Panc1 (cell line): ENCODE measurements at regions not wholly inside any gene's neighbourhood (a gene's known extent, or its start where the extent isn't known, plus 50 kb on each side); places are given as distances from the start of the nearest gene placed in this dataset.

ENCODE experiments used
- ATAC-seq: fragments of 200-7000 bp; cut with Tn5 transposase; 2 replicates; pipeline ENCODE4 v1.9.1; 2020; ENCODE audit warnings: mild to moderate bottlenecking, moderate library complexity
- BruUV-seq: library from RNA; stranded (reverse); fragments of 400-500 nt; replicated peaks from 2 replicates; lab custom pipeline; 2021; lab: Mats Ljungman, UMichigan
- CTCF ChIA-PET: fragments of 300-600 bp; sonication (Branson Sonifier 250); formaldehyde crosslinking; loops from one replicate; lab custom pipeline; 2022; ENCODE audit warnings: antibody characterized with exemption; lab: Charles Lee
- POLR2A ChIA-PET: fragments of 300-600 bp; sonication (Branson Sonifier 250); formaldehyde crosslinking; loops from one replicate; lab custom pipeline; 2022; ENCODE audit warnings: antibody characterized with exemption; lab: Charles Lee
- DNase-seq: peaks from one replicate; pipeline ENCODE4 v3.0.0-alpha.2; 2010; ENCODE audit warnings: low read depth, low spot score
- H3K27ac ChIP-seq: 2 replicates; pipeline ENCODE4 v1.5.1; 2011; ENCODE audit warnings: mild to moderate bottlenecking, low read length, inconsistent platforms
- H3K27me3 ChIP-seq: fragments of 200-500 bp; sonication (Bioruptor generic); 2 replicates; pipeline ENCODE4 v1.6.0; 2014; ENCODE audit warnings: low read length, inconsistent platforms; ENCODE audit not compliant: control insufficient read depth, insufficient read depth
- H3K36me3 ChIP-seq: fragments of 200-500 bp; sonication (Bioruptor generic); 2 replicates; pipeline ENCODE4 v1.5.1; 2014; ENCODE audit warnings: inconsistent platforms, mild to moderate bottlenecking, low read length, moderate library complexity; ENCODE audit not compliant: control insufficient read depth, insufficient read depth
- H3K4me1 ChIP-seq: 2 replicates; pipeline ENCODE4 v1.5.1; 2011; ENCODE audit warnings: inconsistent platforms, mild to moderate bottlenecking, low read length, moderate library complexity; ENCODE audit not compliant: control insufficient read depth, insufficient read depth
- H3K4me3 ChIP-seq, 2 experiments: 2 replicates each; pipeline ENCODE4 v1.5.1; 2011 to 2012; ENCODE audit warnings: low read depth in 2 of 2, low read length in 2 of 2, mild to moderate bottlenecking in 2 of 2, inconsistent platforms in 1 of 2, moderate library complexity in 1 of 2
- H3K9me3 ChIP-seq: fragments of 200-500 bp; sonication (Bioruptor generic); 2 replicates; pipeline ENCODE4 v1.5.1; 2014; ENCODE audit warnings: low read depth, mild to moderate bottlenecking, inconsistent platforms, low read length, moderate library complexity; ENCODE audit not compliant: control insufficient read depth, insufficient read depth
- CTCF ChIP-seq: fragments of 450-650 bp; IDR thresholded peaks from 2 replicates; pipeline ENCODE4 v1.5.1; 2017; ENCODE audit warnings: mild to moderate bottlenecking
- POLR2AphosphoS5 ChIP-seq: IDR thresholded peaks from 2 replicates; pipeline ENCODE4 v1.6.1; 2012; ENCODE audit warnings: mild to moderate bottlenecking, low read depth, low read length, moderate library complexity
- REST ChIP-seq, 2 experiments: IDR thresholded peaks; 2 replicates each; pipeline ENCODE4 v1.6.1; 2011 to 2012; ENCODE audit warnings: low read depth in 2 of 2, control low read depth in 1 of 2, low read length in 1 of 2, mild to moderate bottlenecking in 1 of 2, moderate library complexity in 1 of 2; ENCODE audit not compliant: insufficient read depth in 1 of 2
- SIN3A ChIP-seq: IDR thresholded peaks from 2 replicates; pipeline ENCODE4 v1.6.1; 2012; ENCODE audit warnings: low read depth, mild to moderate bottlenecking, low read length, moderate library complexity, borderline replicate concordance; ENCODE audit not compliant: insufficient read depth
- TCF7L2 ChIP-seq: IDR thresholded peaks from 2 replicates; pipeline ENCODE4 v1.6.1; 2011; ENCODE audit warnings: mild to moderate bottlenecking, low read depth, low read length, inconsistent platforms
- in situ Hi-C: cut with HindIII; loops from 2 replicates; pipeline ENCODE4 v1.10.0; 2016; ENCODE audit warnings: low sequenced_read_pairs, low pct_unique_long_range_greater_than_20kb
- intact Hi-C: fragments of 100-400 bp; cut with micrococcal nuclease; formaldehyde crosslinking; loops from one replicate; pipeline ENCODE4 v1.10.0; 2022; ENCODE audit not compliant: unreplicated experiment

- H3K4me1 ChIP-seq, result no peaks in the 10 kb centered on the region
- H3K27me3 ChIP-seq, result no peaks in the 10 kb centered on the region
- no peak for DNase-seq
- no peak overlapping the region for H3K4me3 ChIP-seq
- ChIA-PET CTCF (no interaction called here), POLR2A (no interaction called here)
- TF ChIP-seq CTCF, result no peak
- TF ChIP-seq TCF7L2, result no peak
- TF ChIP-seq SIN3A, result no peak
- no peak for TF ChIP-seq REST (IDR thresholded peaks at IDR 0.05; ENCODE audit: insufficient read depth in 1 of 2, low read depth in 2 of 2, low read length in 1 of 2)
- no peak for TF ChIP-seq POLR2AphosphoS5
- H3K9me3 ChIP-seq, result 0 out of 2 replicates have a peak, but pooled peaks cover 4% of the 10 kb centered on the region
- no TSS peak for BruUV-seq
- H3K27ac ChIP-seq, result no peak overlapping the region
- H3K36me3 ChIP-seq, result no peaks in the 10 kb centered on the region
- in situ Hi-C loops, result no loop called here
- no peak for ATAC-seq
- intact Hi-C loops, result no loop called here
Measured at GRCh38 chr11:97717922-97718321, 1302.8 kb upstream of the CNTN5 start.

GRCh38 chr11:97722065-97722464, 1298.7 kb upstream of the CNTN5 start:
- no peak for ATAC-seq
- in situ Hi-C loops (no loop called here), intact Hi-C loops (no loop called here)
- no peak for TF ChIP-seq POLR2AphosphoS5
- POLR2A ChIA-PET, result no interaction called here
- CTCF ChIA-PET, result no interaction called here
- no peaks in the 10 kb centered on the region for H3K4me1 ChIP-seq
- H3K9me3 ChIP-seq, result 0 out of 2 replicates have a peak, but pooled peaks cover 4% of the 10 kb centered on the region
- no peak overlapping the region for H3K27ac ChIP-seq
- no peak for DNase-seq
- no peaks in the 10 kb centered on the region for H3K36me3 ChIP-seq
- no TSS peak for BruUV-seq
- H3K27me3 ChIP-seq, result no peaks in the 10 kb centered on the region
- H3K4me3 ChIP-seq, result no peak overlapping the region

- intact Hi-C loops, result no loop called here
- BruUV-seq, result no TSS peak
- in situ Hi-C loops, result no loop called here
- CTCF ChIA-PET, result no interaction called here
- Histone ChIP-seq H3K4me3 (no peak overlapping the region), H3K36me3 (no peaks in the 10 kb centered on the region), H3K4me1 (no peaks in the 10 kb centered on the region), H3K27ac (no peak overlapping the region), H3K27me3 (no peaks in the 10 kb centered on the region), H3K9me3 (0 out of 2 replicates have a peak, but pooled peaks cover 4% of the 10 kb centered on the region)
- POLR2A ChIA-PET, result no interaction called here
- no peak for DNase-seq
- no peak for ATAC-seq
- no peak for TF ChIP-seq REST (IDR thresholded peaks at IDR 0.05; ENCODE audit: insufficient read depth in 1 of 2, low read depth in 2 of 2, low read length in 1 of 2)
- TF ChIP-seq CTCF, result no peak
- TF ChIP-seq POLR2AphosphoS5, result no peak
- TF ChIP-seq TCF7L2, result no peak
- TF ChIP-seq SIN3A, result no peak
Measured at GRCh38 chr11:97722721-97723120, 1298.0 kb upstream of the CNTN5 start.
